PFSK-1 (cell line): ENCODE measurements at regions not wholly inside any gene's neighbourhood (a gene's known extent, or its start where the extent isn't known, plus 50 kb on each side); places are given as distances from the start of the nearest gene placed in this dataset.

Experiments
- FOXP2 ChIP-seq: optimal IDR thresholded peaks from 2 replicates; pipeline ENCODE3; 2011; ENCODE audit warnings: borderline replicate concordance, control low read depth, inconsistent platforms; ENCODE audit not compliant: insufficient read depth; ENCODE audit errors: extremely low read length, extremely low read depth
- POLR2AphosphoS5 ChIP-seq: IDR thresholded peaks from 2 replicates; pipeline ENCODE4 v1.6.1; 2012; ENCODE audit warnings: low read depth, mild to moderate bottlenecking, control low read depth, low read length, moderate library complexity
- REST ChIP-seq, 2 experiments: IDR thresholded peaks; 2 replicates each; pipeline versions ENCODE4 v1.6.1 to v1.8.0; 2011 to 2012; ENCODE audit warnings: low read depth in 2 of 2, low read length in 2 of 2, control low read depth in 1 of 2, inconsistent platforms in 1 of 2, mild to moderate bottlenecking in 1 of 2, moderate library complexity in 1 of 2; ENCODE audit not compliant: insufficient read depth in 1 of 2
- SIN3A ChIP-seq: IDR thresholded peaks from 2 replicates; pipeline ENCODE4 v1.6.1; 2012; ENCODE audit warnings: mild to moderate bottlenecking, low read length, moderate library complexity, borderline replicate concordance; ENCODE audit not compliant: insufficient read depth
- TAF1 ChIP-seq: IDR thresholded peaks from 2 replicates; pipeline ENCODE4 v1.6.1; 2012; ENCODE audit warnings: low read length, control low read depth, borderline replicate concordance; ENCODE audit not compliant: insufficient read depth

- TF ChIP-seq FOXP2 (no peak), TAF1 (no peak), POLR2AphosphoS5 (no peak), SIN3A (no peak), REST (IDR thresholded peaks at IDR 0.05; ENCODE audit: insufficient read depth in 1 of 2, low read depth in 2 of 2, low read length in 2 of 2) (no peak)
Observed at GRCh38 chr6:44676246-44676790, 288.8 kb downstream of the CDC5L start.

- no peak for TF ChIP-seq SIN3A
Observed at GRCh38 chr6:44676826-44677433, 289.4 kb downstream of the CDC5L start.

GRCh38 chr6:44678252-44678935 is 290.9 kb downstream of the CDC5L start:
- TF ChIP-seq FOXP2 (no peak), SIN3A (no peak), TAF1 (no peak), POLR2AphosphoS5 (no peak), REST (IDR thresholded peaks at IDR 0.05; ENCODE audit: insufficient read depth in 1 of 2, low read depth in 2 of 2, low read length in 2 of 2) (no peak)

GRCh38 chr6:44679438-44680201 is 292.1 kb downstream of the CDC5L start:
- TF ChIP-seq SIN3A, result no peak
- TF ChIP-seq REST (IDR thresholded peaks at IDR 0.05; ENCODE audit: insufficient read depth in 1 of 2, low read depth in 2 of 2, low read length in 2 of 2), result no peak
- TF ChIP-seq POLR2AphosphoS5, result no peak
- no peak for TF ChIP-seq FOXP2
- TF ChIP-seq TAF1, result no peak

- no peak for TF ChIP-seq TAF1
- no peak for TF ChIP-seq REST (IDR thresholded peaks at IDR 0.05; ENCODE audit: insufficient read depth in 1 of 2, low read depth in 2 of 2, low read length in 2 of 2)
- TF ChIP-seq SIN3A, result no peak
- no peak for TF ChIP-seq POLR2AphosphoS5
- no peak for TF ChIP-seq FOXP2
Observed at GRCh38 chr6:44680202-44680720, 292.8 kb downstream of the CDC5L start.
